ENCODE measurements at regions not wholly inside any gene's neighbourhood (a gene's known extent, or its start where the extent isn't known, plus 50 kb on each side); places are given as distances from the start of the nearest gene placed in this dataset.

DNA sequence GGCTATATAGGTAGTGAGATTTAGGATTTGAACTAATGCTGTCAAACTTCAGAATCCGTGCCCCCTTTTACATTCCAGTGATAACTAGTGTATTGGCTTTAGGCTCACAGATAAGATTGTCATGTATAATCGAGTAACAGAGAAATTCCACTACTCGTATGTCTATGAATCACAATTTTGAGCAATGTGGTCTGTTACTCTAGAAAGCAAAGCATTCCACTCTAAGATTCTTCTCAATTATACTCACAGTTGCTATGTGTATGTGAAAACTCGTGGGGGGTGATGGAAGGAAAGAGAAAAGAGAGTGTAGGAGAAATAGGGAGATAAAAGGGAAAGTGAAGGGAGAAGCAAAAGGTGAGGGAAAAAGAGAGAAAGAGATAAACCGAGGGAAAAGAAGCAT, 1175.1 kb upstream of the GOT2 start:
- TF ChIP-seq, protein P1, sequence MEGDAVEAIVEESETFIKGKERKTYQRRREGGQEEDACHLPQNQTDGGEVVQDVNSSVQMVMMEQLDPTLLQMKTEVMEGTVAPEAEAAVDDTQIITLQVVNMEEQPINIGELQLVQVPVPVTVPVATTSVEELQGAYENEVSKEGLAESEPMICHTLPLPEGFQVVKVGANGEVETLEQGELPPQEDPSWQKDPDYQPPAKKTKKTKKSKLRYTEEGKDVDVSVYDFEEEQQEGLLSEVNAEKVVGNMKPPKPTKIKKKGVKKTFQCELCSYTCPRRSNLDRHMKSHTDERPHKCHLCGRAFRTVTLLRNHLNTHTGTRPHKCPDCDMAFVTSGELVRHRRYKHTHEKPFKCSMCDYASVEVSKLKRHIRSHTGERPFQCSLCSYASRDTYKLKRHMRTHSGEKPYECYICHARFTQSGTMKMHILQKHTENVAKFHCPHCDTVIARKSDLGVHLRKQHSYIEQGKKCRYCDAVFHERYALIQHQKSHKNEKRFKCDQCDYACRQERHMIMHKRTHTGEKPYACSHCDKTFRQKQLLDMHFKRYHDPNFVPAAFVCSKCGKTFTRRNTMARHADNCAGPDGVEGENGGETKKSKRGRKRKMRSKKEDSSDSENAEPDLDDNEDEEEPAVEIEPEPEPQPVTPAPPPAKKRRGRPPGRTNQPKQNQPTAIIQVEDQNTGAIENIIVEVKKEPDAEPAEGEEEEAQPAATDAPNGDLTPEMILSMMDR (conservative IDR thresholded peaks at IDR 0.05): no peak
- no peak for TF ChIP-seq EZH2 (IDR thresholded peaks at IDR 0.05; ENCODE audit: low read depth)

All from PC-9 (cell line).